ENCODE measurements at regions not wholly inside any gene's neighbourhood (a gene's known extent, or its start where the extent isn't known, plus 50 kb on each side); places are given as distances from the start of the nearest gene placed in this dataset.
A peak's percentile ranks its signal among the peaks of the same experiment; 100 is the strongest.
"Not testable (repeated sequence)": the region's sequence is repeated elsewhere in the genome, so short reads cannot be mapped to it uniquely, and the experiment has no call there.

GRCh38 chr2:76697439-76697838 lies 824.7 kb downstream of the LRRTM4 start:
- not testable (repeated sequence) for DNase-seq

- DNase-seq = no peak
Measured at GRCh38 chr2:76692908-76693307, 829.3 kb downstream of the LRRTM4 start.

GRCh38 chr2:76688732-76689131 lies 833.4 kb downstream of the LRRTM4 start:
- DNase-seq = no peak

GRCh38 chr2:76687923-76688322 lies 834.3 kb downstream of the LRRTM4 start:
- no peak for DNase-seq

GRCh38 chr2:76684756-76685155 lies 837.4 kb downstream of the LRRTM4 start:
- no peak for DNase-seq

- DNase-seq = no peak
Measured at GRCh38 chr2:76679025-76679396, 843.2 kb downstream of the LRRTM4 start.

GRCh38 chr2:76678383-76679024 lies 843.7 kb downstream of the LRRTM4 start:
- DNase-seq = no peak

GRCh38 chr2:76675212-76675611 lies 847.0 kb downstream of the LRRTM4 start:
- DNase-seq = no peak

GRCh38 chr2:76672798-76673197 lies 849.4 kb downstream of the LRRTM4 start:
- no peak for DNase-seq

- no peak for DNase-seq
Measured at GRCh38 chr2:76669966-76670465, 852.2 kb downstream of the LRRTM4 start.

- DNase-seq = no peak
Measured at GRCh38 chr2:76668279-76668678, 853.9 kb downstream of the LRRTM4 start.

GRCh38 chr2:76667821-76668271 lies 854.3 kb downstream of the LRRTM4 start:
- no peak for DNase-seq

GRCh38 chr2:76642129-76642528 lies 880.0 kb downstream of the LRRTM4 start:
- no peak for DNase-seq

- no peak for DNase-seq
Measured at GRCh38 chr2:76641506-76641905, 880.7 kb downstream of the LRRTM4 start.

- DNase-seq = no peak
Measured at GRCh38 chr2:76640905-76641304, 881.3 kb downstream of the LRRTM4 start.

GRCh38 chr2:76639171-76639680 lies 883.0 kb downstream of the LRRTM4 start:
- no peak for DNase-seq

- no peak for DNase-seq
Measured at GRCh38 chr2:76633276-76633921, 888.8 kb downstream of the LRRTM4 start.

- DNase-seq = no peak
Measured at GRCh38 chr2:76625101-76625500, 897.1 kb downstream of the LRRTM4 start.

GRCh38 chr2:76613330-76613729 lies 902.6 kb upstream of the GCFC2 start:
- DNase-seq = no peak

GRCh38 chr2:76612764-76613163 lies 902.0 kb upstream of the GCFC2 start:
- DNase-seq = no peak

- DNase-seq = no peak
Measured at GRCh38 chr2:76610451-76610850, 899.7 kb upstream of the GCFC2 start.

GRCh38 chr2:76599732-76600368 lies 889.1 kb upstream of the GCFC2 start:
- DNase-seq = peak; percentile 75

GRCh38 chr2:76584474-76584873 lies 873.8 kb upstream of the GCFC2 start:
- DNase-seq = no peak

- DNase-seq = no peak
Measured at GRCh38 chr2:76579911-76580310, 869.2 kb upstream of the GCFC2 start.
